ENCODE measurements at regions not wholly inside any gene's neighbourhood (a gene's known extent, or its start where the extent isn't known, plus 50 kb on each side); places are given as distances from the start of the nearest gene placed in this dataset.

DNA sequence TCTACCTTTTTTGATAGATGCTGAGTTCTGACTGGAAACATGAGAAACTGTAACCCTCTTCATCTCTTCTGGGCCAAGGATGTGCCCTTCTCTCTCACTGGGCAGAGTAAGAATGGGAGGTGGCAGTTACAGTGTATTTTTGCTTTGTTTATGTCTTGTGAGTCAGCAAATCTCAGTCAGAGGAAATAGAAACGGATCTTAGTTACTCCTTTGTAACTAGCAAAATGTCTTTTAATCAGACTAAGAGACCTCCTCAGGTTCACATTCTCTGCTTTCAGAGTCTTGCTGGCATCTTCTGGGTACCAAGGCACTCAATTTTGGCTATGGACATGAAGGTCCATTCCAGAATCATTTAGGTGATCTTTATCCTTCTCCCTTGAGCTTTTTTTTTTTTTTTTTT is 70.9 kb downstream of the HHEX start:
- no peaks in the 10 kb centered on the region for H3K36me3 ChIP-seq (ENCODE audit: insufficient read depth, low read length)
- no peak overlapping the region for H3K4me3 ChIP-seq (ENCODE audit: low read length)
- H3K9me3 ChIP-seq (replicated peaks; ENCODE audit: low read length) = no peaks in the 10 kb centered on the region
- H3K4me2 ChIP-seq (ENCODE audit: low read length) = no peak overlapping the region
- peaks cover 5% of the 10 kb centered on the region for H3K27me3 ChIP-seq (ENCODE audit: control insufficient read depth, insufficient read depth, low read length)
- H3K9ac ChIP-seq (ENCODE audit: low read depth, low read length) = peak overlapping the region; percentile 38
- peaks cover 7% of the 10 kb centered on the region for H3K4me1 ChIP-seq (ENCODE audit: control insufficient read depth, insufficient read depth, low read length)

DNA sequence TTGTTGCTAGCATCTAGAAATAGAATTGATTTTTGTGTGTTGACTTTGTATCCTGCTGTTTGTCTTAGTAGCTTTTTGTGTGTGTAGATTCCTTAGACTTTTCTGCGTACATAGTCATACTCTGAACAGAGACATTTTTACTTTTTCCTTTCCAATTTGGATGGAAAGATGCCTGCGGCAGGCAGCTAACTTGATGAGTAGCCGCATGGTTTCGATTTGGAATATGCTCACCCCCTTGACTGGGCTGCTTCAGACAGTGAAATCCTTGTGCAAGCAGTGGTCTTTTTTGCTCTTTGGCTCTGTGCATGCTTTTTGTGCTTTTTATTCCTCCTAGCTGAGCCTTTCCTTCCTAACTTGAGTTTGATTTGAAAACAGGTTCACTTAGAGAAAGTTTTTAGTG is 71.8 kb downstream of the HHEX start:
- H3K9ac ChIP-seq (ENCODE audit: low read depth, low read length) = no peak overlapping the region
- no peaks in the 10 kb centered on the region for H3K36me3 ChIP-seq (ENCODE audit: insufficient read depth, low read length)
- peaks cover 7% of the 10 kb centered on the region for H3K4me1 ChIP-seq (ENCODE audit: control insufficient read depth, insufficient read depth, low read length)
- H3K9me3 ChIP-seq (replicated peaks; ENCODE audit: low read length) = no peaks in the 10 kb centered on the region
- H3K4me3 ChIP-seq (ENCODE audit: low read length) = no peak overlapping the region
- H3K27me3 ChIP-seq (ENCODE audit: control insufficient read depth, insufficient read depth, low read length) = peaks cover 5% of the 10 kb centered on the region
- H3K4me2 ChIP-seq (ENCODE audit: low read length) = no peak overlapping the region

DNA sequence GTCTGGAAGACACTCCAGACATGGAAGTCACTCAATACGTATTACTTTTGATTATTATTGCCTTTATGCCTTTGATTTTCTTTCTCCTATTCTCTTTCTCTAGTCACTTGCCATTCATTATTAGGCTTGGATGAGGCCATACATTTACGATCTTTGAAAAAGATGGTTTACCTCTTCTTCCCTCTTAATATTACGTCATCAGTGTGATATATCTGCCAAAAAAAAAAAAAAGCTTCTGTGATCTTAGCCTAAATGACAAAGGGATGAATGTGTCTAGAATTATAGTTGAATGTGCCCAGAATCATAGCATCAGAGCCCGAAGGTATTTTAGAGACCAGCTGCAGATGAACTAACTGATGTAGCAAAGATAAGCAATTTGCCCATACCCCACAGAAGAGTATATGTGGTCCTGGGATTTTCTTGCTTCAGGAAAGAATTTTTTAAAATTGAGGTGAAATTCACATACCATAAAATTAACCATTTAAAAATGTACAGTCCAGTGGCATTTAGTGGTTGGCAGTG is 73.9 kb downstream of the HHEX start:
- Histone ChIP-seq H3K27me3 (ENCODE audit: control insufficient read depth, insufficient read depth, low read length) (peaks cover 17% of the 10 kb centered on the region), H3K4me1 (ENCODE audit: control insufficient read depth, insufficient read depth, low read length) (peaks cover 7% of the 10 kb centered on the region), H3K9ac (ENCODE audit: low read depth, low read length) (no peak overlapping the region), H3K4me3 (ENCODE audit: low read length) (no peak overlapping the region), H3K4me2 (ENCODE audit: low read length) (no peak overlapping the region), H3K36me3 (ENCODE audit: insufficient read depth, low read length) (no peaks in the 10 kb centered on the region), H3K9me3 (replicated peaks; ENCODE audit: low read length) (no peaks in the 10 kb centered on the region)

DNA sequence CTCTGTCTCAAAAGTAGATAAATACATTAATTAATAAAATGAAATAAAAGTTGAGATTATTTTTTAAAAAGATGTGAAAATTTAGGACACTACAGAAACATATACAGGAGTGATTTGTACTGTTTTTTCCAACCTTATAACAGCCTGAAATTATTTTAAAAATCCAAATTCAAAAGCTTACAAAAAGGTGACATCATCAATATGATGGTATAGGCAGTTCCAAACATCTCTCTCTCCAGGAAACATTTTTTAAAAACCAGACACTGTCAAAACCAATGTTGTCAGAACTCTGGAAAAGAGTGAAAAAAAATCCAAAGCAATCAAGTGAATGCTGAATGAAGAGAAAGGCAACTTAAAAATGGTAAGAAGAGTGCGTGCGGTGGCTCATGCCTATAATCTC is 76.7 kb downstream of the HHEX start:
- H3K4me3 ChIP-seq (ENCODE audit: low read length) = no peak overlapping the region
- no peak overlapping the region for H3K9ac ChIP-seq (ENCODE audit: low read depth, low read length)
- no peaks in the 10 kb centered on the region for H3K9me3 ChIP-seq (replicated peaks; ENCODE audit: low read length)
- peaks cover 30% of the 10 kb centered on the region for H3K27me3 ChIP-seq (ENCODE audit: control insufficient read depth, insufficient read depth, low read length)
- H3K4me1 ChIP-seq (ENCODE audit: control insufficient read depth, insufficient read depth, low read length) = no peaks in the 10 kb centered on the region
- H3K4me2 ChIP-seq (ENCODE audit: low read length) = no peak overlapping the region
- no peaks in the 10 kb centered on the region for H3K36me3 ChIP-seq (ENCODE audit: insufficient read depth, low read length)

DNA sequence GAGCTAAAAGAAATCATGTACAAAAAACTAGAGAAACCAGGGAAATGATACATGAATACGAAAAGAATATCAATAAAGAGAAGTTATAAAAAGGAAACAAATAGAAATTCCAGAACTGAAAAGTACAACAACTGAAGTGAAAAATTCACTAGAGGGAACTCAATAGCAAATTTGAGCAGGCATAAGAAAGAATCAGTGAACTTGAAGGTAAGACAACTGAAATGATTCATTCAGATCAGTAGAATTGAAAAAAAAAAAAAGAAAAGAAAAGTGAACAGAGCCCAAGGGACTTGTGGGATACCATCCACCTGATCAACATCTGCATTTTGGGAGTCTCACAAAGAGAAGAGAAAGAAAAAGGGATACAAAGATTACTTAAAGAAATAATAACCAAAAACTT is 78.3 kb downstream of the HHEX start:
- H3K36me3 ChIP-seq (ENCODE audit: insufficient read depth, low read length) = no peaks in the 10 kb centered on the region
- H3K9me3 ChIP-seq (replicated peaks; ENCODE audit: low read length) = no peaks in the 10 kb centered on the region
- no peak overlapping the region for H3K9ac ChIP-seq (ENCODE audit: low read depth, low read length)
- H3K27me3 ChIP-seq (ENCODE audit: control insufficient read depth, insufficient read depth, low read length) = peaks cover 40% of the 10 kb centered on the region
- H3K4me3 ChIP-seq (ENCODE audit: low read length) = no peak overlapping the region
- no peaks in the 10 kb centered on the region for H3K4me1 ChIP-seq (ENCODE audit: control insufficient read depth, insufficient read depth, low read length)
- H3K4me2 ChIP-seq (ENCODE audit: low read length) = no peak overlapping the region

DNA sequence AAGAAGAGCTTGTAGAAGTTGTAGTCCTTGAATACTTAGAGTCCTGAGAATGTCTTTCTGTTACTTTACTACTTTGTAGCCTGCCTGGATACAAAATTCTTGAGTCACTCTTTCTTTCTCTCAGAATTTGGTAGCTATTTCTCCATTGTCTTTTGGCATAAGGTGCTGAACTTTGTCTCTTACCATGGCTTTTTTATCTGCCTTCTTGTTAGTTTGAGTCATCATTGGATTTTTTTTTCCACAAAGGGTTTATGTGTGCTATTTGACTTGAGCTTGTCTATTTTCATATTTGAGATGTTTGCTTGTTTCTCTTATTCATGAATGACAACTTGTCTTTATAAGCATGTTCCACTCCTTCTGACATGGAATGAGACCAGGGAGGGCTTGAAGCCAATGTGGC is 74.5 kb upstream of the EXOC6 start:
- H3K9me3 ChIP-seq (replicated peaks; ENCODE audit: low read length) = no peaks in the 10 kb centered on the region
- H3K4me1 ChIP-seq (ENCODE audit: control insufficient read depth, insufficient read depth, low read length) = no peaks in the 10 kb centered on the region
- no peak overlapping the region for H3K4me3 ChIP-seq (ENCODE audit: low read length)
- no peak overlapping the region for H3K4me2 ChIP-seq (ENCODE audit: low read length)
- H3K9ac ChIP-seq (ENCODE audit: low read depth, low read length) = no peak overlapping the region
- H3K27me3 ChIP-seq (ENCODE audit: control insufficient read depth, insufficient read depth, low read length) = peaks cover 65% of the 10 kb centered on the region
- H3K36me3 ChIP-seq (ENCODE audit: insufficient read depth, low read length) = no peaks in the 10 kb centered on the region

DNA sequence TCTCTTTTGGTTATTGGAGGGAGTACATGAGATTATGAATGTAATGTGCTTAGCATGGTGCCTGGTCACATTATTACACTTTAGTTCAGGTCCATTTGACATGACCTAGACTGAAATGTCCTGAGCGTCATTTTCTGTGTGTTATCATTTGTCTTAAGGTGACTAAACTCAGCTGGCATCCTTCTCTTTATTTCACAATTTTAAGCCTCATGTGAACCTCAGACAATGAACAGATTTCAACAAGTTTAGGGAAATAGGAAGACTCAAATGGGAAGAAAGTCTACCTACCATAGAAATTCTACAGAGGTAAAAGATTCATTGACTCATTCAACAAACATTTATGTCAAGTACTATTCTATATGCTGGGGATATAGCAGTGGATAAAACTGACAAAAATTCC is 70.2 kb upstream of the EXOC6 start:
- Histone ChIP-seq H3K4me1 (ENCODE audit: control insufficient read depth, insufficient read depth, low read length) (no peaks in the 10 kb centered on the region), H3K4me2 (ENCODE audit: low read length) (no peak overlapping the region), H3K9me3 (replicated peaks; ENCODE audit: low read length) (no peaks in the 10 kb centered on the region), H3K4me3 (ENCODE audit: low read length) (no peak overlapping the region), H3K9ac (ENCODE audit: low read depth, low read length) (no peak overlapping the region), H3K27me3 (ENCODE audit: control insufficient read depth, insufficient read depth, low read length) (peaks cover 58% of the 10 kb centered on the region), H3K36me3 (ENCODE audit: insufficient read depth, low read length) (no peaks in the 10 kb centered on the region)

DNA sequence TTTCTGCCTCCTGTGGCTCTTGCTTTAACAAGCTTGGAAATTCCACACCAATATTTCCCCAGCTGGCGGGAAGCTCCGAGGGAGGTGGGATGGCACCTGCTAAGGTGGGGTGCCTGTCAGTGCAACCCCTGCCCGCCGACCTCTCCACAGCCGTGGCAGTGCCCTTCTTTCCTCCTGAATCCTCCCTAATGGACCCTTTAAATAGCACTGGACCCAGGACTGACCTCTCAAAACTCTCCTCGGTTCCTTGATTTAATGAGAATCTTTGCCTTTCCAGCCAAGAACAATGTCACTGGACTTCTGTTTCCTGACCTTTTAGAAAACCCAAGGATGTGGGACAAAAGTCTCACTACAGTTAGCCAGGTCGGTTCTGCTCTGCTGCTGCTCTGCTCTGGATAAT is 63.2 kb upstream of the EXOC6 start:
- H3K27me3 ChIP-seq (ENCODE audit: control insufficient read depth, insufficient read depth, low read length) = peaks cover 45% of the 10 kb centered on the region
- no peaks in the 10 kb centered on the region for H3K36me3 ChIP-seq (ENCODE audit: insufficient read depth, low read length)
- H3K4me3 ChIP-seq (ENCODE audit: low read length) = no peak overlapping the region
- no peak overlapping the region for H3K4me2 ChIP-seq (ENCODE audit: low read length)
- H3K9me3 ChIP-seq (replicated peaks; ENCODE audit: low read length) = no peaks in the 10 kb centered on the region
- no peaks in the 10 kb centered on the region for H3K4me1 ChIP-seq (ENCODE audit: control insufficient read depth, insufficient read depth, low read length)
- H3K9ac ChIP-seq (ENCODE audit: low read depth, low read length) = no peak overlapping the region

DNA sequence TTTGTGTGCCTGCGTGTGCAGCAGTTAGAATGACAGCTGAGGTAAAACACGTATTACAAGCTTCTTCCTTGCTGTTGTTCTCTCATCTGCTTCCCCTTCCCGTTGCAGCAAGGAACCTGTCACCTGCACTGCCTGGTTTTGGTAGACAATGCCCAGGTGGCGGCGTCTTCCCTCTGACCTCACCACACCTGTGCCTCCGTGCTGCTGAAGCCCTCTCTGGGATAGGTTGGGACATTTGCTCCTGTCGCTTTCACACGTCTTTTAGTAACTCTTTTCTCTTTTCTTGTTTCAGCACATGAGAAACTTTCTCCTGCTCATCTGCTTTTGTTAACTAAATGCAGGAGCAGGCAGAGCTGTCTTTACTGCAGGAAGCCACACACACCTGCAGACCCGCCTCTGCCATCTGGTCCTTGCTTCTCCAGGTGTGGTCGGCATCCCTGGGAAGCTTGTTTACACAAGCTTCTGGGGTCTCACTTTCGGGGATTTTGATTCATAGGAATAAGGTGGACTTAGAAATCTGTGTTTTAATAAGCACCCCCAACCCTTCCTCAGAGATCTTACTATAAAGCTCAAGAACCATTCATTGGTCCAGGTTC is 60.7 kb upstream of the EXOC6 start:
- Histone ChIP-seq H3K4me1 (ENCODE audit: control insufficient read depth, insufficient read depth, low read length) (no peaks in the 10 kb centered on the region), H3K4me2 (ENCODE audit: low read length) (no peak overlapping the region), H3K4me3 (ENCODE audit: low read length) (no peak overlapping the region), H3K9ac (ENCODE audit: low read depth, low read length) (no peak overlapping the region), H3K27me3 (ENCODE audit: control insufficient read depth, insufficient read depth, low read length) (peaks cover 40% of the 10 kb centered on the region), H3K36me3 (ENCODE audit: insufficient read depth, low read length) (no peaks in the 10 kb centered on the region), H3K9me3 (replicated peaks; ENCODE audit: low read length) (no peaks in the 10 kb centered on the region)

DNA sequence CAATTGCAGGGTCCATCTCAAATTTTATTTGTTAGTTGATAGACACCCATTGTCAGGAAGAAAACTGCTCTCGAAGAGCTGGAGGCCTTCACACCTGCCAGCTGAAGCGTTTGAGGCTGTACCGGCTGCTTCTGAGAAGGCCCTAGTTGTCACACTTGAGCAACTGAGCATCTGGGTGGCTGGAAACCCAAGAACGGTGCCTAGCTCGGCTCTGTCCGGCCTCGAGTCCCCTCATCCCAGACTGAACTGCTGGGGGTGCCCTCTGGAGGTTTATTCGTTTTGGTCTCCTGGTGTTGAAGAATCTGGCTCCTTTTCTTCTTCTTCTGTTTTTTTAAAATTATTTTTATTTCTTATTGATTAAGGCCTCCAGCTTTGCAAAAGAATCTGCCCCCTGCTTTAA is 59.3 kb upstream of the EXOC6 start:
- no peaks in the 10 kb centered on the region for H3K36me3 ChIP-seq (ENCODE audit: insufficient read depth, low read length)
- no peak overlapping the region for H3K4me3 ChIP-seq (ENCODE audit: low read length)
- H3K4me1 ChIP-seq (ENCODE audit: control insufficient read depth, insufficient read depth, low read length) = no peaks in the 10 kb centered on the region
- H3K9ac ChIP-seq (ENCODE audit: low read depth, low read length) = no peak overlapping the region
- peaks cover 35% of the 10 kb centered on the region for H3K27me3 ChIP-seq (ENCODE audit: control insufficient read depth, insufficient read depth, low read length)
- H3K9me3 ChIP-seq (replicated peaks; ENCODE audit: low read length) = no peaks in the 10 kb centered on the region
- H3K4me2 ChIP-seq (ENCODE audit: low read length) = no peak overlapping the region

DNA sequence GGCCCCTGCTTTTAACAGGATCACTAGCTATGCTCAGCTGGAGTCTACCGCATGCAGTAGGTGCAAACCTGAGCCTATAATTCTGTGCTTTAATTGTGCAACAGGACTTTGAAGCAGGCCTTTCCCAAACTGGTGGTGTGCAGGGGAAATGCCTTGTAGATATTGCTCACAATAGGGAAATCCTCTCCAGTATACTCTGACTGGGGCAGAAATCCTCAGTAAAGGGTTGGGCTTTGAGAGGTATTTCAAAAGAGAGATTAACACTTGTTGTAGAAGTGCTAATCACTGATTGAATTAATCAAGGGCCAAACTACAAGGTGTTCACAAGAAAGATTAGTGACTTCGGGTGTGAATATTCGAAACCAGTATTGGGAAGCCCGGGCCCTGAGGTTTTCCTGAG is 58.5 kb upstream of the EXOC6 start:
- Histone ChIP-seq H3K36me3 (ENCODE audit: insufficient read depth, low read length) (no peaks in the 10 kb centered on the region), H3K27me3 (ENCODE audit: control insufficient read depth, insufficient read depth, low read length) (peaks cover 33% of the 10 kb centered on the region), H3K9me3 (replicated peaks; ENCODE audit: low read length) (no peaks in the 10 kb centered on the region), H3K4me1 (ENCODE audit: control insufficient read depth, insufficient read depth, low read length) (no peaks in the 10 kb centered on the region), H3K9ac (ENCODE audit: low read depth, low read length) (no peak overlapping the region), H3K4me2 (ENCODE audit: low read length) (no peak overlapping the region), H3K4me3 (ENCODE audit: low read length) (no peak overlapping the region)

DNA sequence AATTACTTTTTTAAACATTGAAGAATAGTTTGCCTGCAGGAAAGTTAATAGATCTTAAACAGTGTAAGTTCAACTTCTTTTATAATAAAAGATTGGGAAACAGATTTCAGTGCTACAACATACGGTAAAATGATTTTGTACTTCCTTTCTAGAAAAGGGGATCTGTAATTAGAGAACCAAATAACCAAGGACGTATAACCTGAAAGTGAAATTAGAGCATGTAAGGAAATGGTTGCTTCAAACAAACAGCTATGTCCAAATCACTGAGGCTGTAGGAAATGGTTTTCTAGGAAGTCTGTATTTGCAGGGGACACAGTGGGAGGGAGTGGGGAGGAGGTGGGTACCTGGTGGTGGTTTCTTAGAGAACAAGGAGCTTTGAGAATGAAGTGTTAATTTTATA is 57.9 kb upstream of the EXOC6 start:
- Histone ChIP-seq H3K36me3 (ENCODE audit: insufficient read depth, low read length) (no peaks in the 10 kb centered on the region), H3K4me2 (ENCODE audit: low read length) (no peak overlapping the region), H3K9ac (ENCODE audit: low read depth, low read length) (no peak overlapping the region), H3K4me3 (ENCODE audit: low read length) (no peak overlapping the region), H3K4me1 (ENCODE audit: control insufficient read depth, insufficient read depth, low read length) (no peaks in the 10 kb centered on the region), H3K9me3 (replicated peaks; ENCODE audit: low read length) (no peaks in the 10 kb centered on the region), H3K27me3 (ENCODE audit: control insufficient read depth, insufficient read depth, low read length) (peaks cover 33% of the 10 kb centered on the region)

All from skeletal muscle satellite cell (primary cell).